ENCODE measurements at regions not wholly inside any gene's neighbourhood (a gene's known extent, or its start where the extent isn't known, plus 50 kb on each side); places are given as distances from the start of the nearest gene placed in this dataset.
A peak's percentile ranks its signal among the peaks of the same experiment; 100 is the strongest.

GRCh38 chr5:96228408-96228807, 204.6 kb downstream of the PCSK1 start:
- Mint-ChIP-seq H3K27me3 (ENCODE audit: insufficient read depth) (no peaks in the 10 kb centered on the region), H3K27ac (peak overlapping the region; percentile 80), H3K4me3 (peak overlapping the region; percentile 23; the same call in 1 of the 2 replicates), H3K36me3 (ENCODE audit: low read depth) (peaks cover 26% of the 10 kb centered on the region), H3K4me1 (ENCODE audit: low read depth) (peaks cover 58% of the 10 kb centered on the region), H3K9me3 (peaks cover 13% of the 10 kb centered on the region)
- no peak for TF ChIP-seq CTCF (IDR thresholded peaks at IDR 0.05)
- DNase-seq, result peak; percentile 35

- Mint-ChIP-seq H3K4me3 (peak overlapping the region; percentile 23; the same call in 1 of the 2 replicates), H3K36me3 (ENCODE audit: low read depth) (peaks cover 28% of the 10 kb centered on the region), H3K4me1 (ENCODE audit: low read depth) (peaks cover 58% of the 10 kb centered on the region), H3K27ac (peak overlapping the region; percentile 80), H3K27me3 (ENCODE audit: insufficient read depth) (no peaks in the 10 kb centered on the region), H3K9me3 (peaks cover 13% of the 10 kb centered on the region)
- TF ChIP-seq CTCF (IDR thresholded peaks at IDR 0.05), result no peak
- DNase-seq, result no peak
Observed at GRCh38 chr5:96227957-96228356, 205.1 kb downstream of the PCSK1 start.

GRCh38 chr5:96226941-96227552, 206.0 kb downstream of the PCSK1 start:
- no peak for TF ChIP-seq CTCF (IDR thresholded peaks at IDR 0.05)
- H3K9me3 Mint-ChIP-seq, result peaks cover 5% of the 10 kb centered on the region
- peaks cover 32% of the 10 kb centered on the region for H3K36me3 Mint-ChIP-seq (ENCODE audit: low read depth)
- peak overlapping the region; percentile 80 for H3K27ac Mint-ChIP-seq
- peak overlapping the region; percentile 54 for H3K4me3 Mint-ChIP-seq
- peaks cover 61% of the 10 kb centered on the region for H3K4me1 Mint-ChIP-seq (ENCODE audit: low read depth)
- H3K27me3 Mint-ChIP-seq (ENCODE audit: insufficient read depth), result no peaks in the 10 kb centered on the region
- DNase-seq, result peak; percentile 92

- TF ChIP-seq CTCF (IDR thresholded peaks at IDR 0.05), result no peak
- H3K9me3 Mint-ChIP-seq, result no peaks in the 10 kb centered on the region
Observed at GRCh38 chr5:96222129-96222528, 210.9 kb downstream of the PCSK1 start.

GRCh38 chr5:96220610-96221390, 212.2 kb downstream of the PCSK1 start:
- H3K4me1 Mint-ChIP-seq (ENCODE audit: low read depth), result peaks cover 68% of the 10 kb centered on the region
- H3K27ac Mint-ChIP-seq, result peak overlapping the region; percentile 99
- peaks cover under 1% of the 10 kb centered on the region; the same call in 1 of the 2 replicates for H3K27me3 Mint-ChIP-seq (ENCODE audit: insufficient read depth)
- H3K36me3 Mint-ChIP-seq (ENCODE audit: low read depth), result peaks cover 19% of the 10 kb centered on the region
- H3K9me3 Mint-ChIP-seq, result no peaks in the 10 kb centered on the region
- TF ChIP-seq CTCF (IDR thresholded peaks at IDR 0.05), result no peak
- peak overlapping the region; percentile 68 for H3K4me3 Mint-ChIP-seq
- peak; percentile 77 for DNase-seq

More at GRCh38 chr5:96222129-96222528, 210.9 kb downstream of the PCSK1 start:
- Mint-ChIP-seq H3K36me3 (ENCODE audit: low read depth) (peaks cover 19% of the 10 kb centered on the region), H3K4me1 (ENCODE audit: low read depth) (peaks cover 81% of the 10 kb centered on the region), H3K4me3 (no peak overlapping the region), H3K27me3 (ENCODE audit: insufficient read depth) (no peaks in the 10 kb centered on the region), H3K27ac (peak overlapping the region; percentile 99)
- DNase-seq, result no peak

All from HFFc6 (cell line).